H1 (cell line): ENCODE measurements at regions not wholly inside any gene's neighbourhood (a gene's known extent, or its start where the extent isn't known, plus 50 kb on each side); places are given as distances from the start of the nearest gene placed in this dataset.

Experiments used
- CTCF ChIP-seq, 3 experiments: IDR thresholded peaks; 1 replicate in 2 of 3; 2 replicates in 1 of 3; pipeline versions ENCODE4 v1.5.1 to v1.6.1; 2011; ENCODE audit warnings: low read length in 3 of 3, mild to moderate bottlenecking in 3 of 3, inconsistent platforms in 2 of 3, low read depth in 1 of 3, moderate library complexity in 1 of 3; ENCODE audit not compliant: insufficient read depth in 1 of 3; ENCODE audit errors: control extremely low read depth in 1 of 3
- EP300 ChIP-seq, 2 experiments: IDR thresholded peaks; 1 replicate in 1 of 2; 2 replicates in 1 of 2; pipeline ENCODE4 v1.6.1; 2011 to 2012; ENCODE audit warnings: low read depth in 2 of 2, low read length in 2 of 2, mild to moderate bottlenecking in 2 of 2, borderline replicate concordance in 1 of 2, inconsistent platforms in 1 of 2, moderate library complexity in 1 of 2
- GABPA ChIP-seq: IDR thresholded peaks from 2 replicates; pipeline ENCODE4 v1.6.1; 2011; ENCODE audit warnings: mild to moderate bottlenecking, low read length, moderate library complexity, borderline replicate concordance; ENCODE audit not compliant: insufficient read depth
- JUN ChIP-seq: IDR thresholded peaks from 2 replicates; pipeline ENCODE4 v1.6.1; 2011; ENCODE audit warnings: low read depth, mild to moderate bottlenecking, improper control_type of control experiment, low read length
- POLR2A ChIP-seq, 2 experiments: IDR thresholded peaks; 1 replicate in 1 of 2; 2 replicates in 1 of 2; pipeline ENCODE4 v1.6.1; 2011; ENCODE audit warnings: low read depth in 2 of 2, low read length in 2 of 2, mild to moderate bottlenecking in 2 of 2; ENCODE audit errors: control extremely low read depth in 1 of 2
- RFX5 ChIP-seq: IDR thresholded peaks from 2 replicates; pipeline ENCODE4 v1.6.1; 2011; ENCODE audit warnings: low read depth, low read length, improper control_type of control experiment, borderline replicate concordance
- SRF ChIP-seq: IDR thresholded peaks from 2 replicates; pipeline ENCODE4 v1.6.1; 2011; ENCODE audit warnings: mild to moderate bottlenecking, low read depth, low read length, moderate library complexity

GRCh38 chr6:113271437-113271836, 585.7 kb upstream of the MARCKS start:
- TF ChIP-seq POLR2A (IDR thresholded peaks at IDR 0.05; ENCODE audit: control extremely low read depth in 1 of 2, low read depth in 2 of 2, low read length in 2 of 2): no peak
- no peak for TF ChIP-seq EP300 (IDR thresholded peaks at IDR 0.05; ENCODE audit: borderline replicate concordance in 1 of 2, low read depth in 2 of 2, low read length in 2 of 2)
- no peak for TF ChIP-seq CTCF (IDR thresholded peaks at IDR 0.05; ENCODE audit: control extremely low read depth in 1 of 3, insufficient read depth in 1 of 3, low read depth in 1 of 3, low read length in 3 of 3)
- TF ChIP-seq SRF: no peak
- TF ChIP-seq JUN: no peak
- TF ChIP-seq GABPA: no peak
- no peak for TF ChIP-seq RFX5
